Urinary bladder (tissue), 3 donors: ENCODE measurements at regions not wholly inside any gene's neighbourhood (a gene's known extent, or its start where the extent isn't known, plus 50 kb on each side); places are given as distances from the start of the nearest gene placed in this dataset.

ENCODE experiments used
- DNase-seq: peaks from one replicate; pipeline ENCODE4 v3.0.0-alpha.2; 2015; ENCODE audit errors: extremely low spot score
- H3K27ac ChIP-seq: one replicate; pipeline ENCODE4 v1.5.1; 2013; ENCODE audit warnings: low read depth, mild to moderate bottlenecking, moderate library complexity
- H3K36me3 ChIP-seq: one replicate; pipeline ENCODE4 v1.6.1; 2013; ENCODE audit warnings: mild to moderate bottlenecking, moderate library complexity; ENCODE audit not compliant: insufficient read depth
- H3K4me1 ChIP-seq: one replicate; pipeline ENCODE4 v1.6.1; 2013; ENCODE audit warnings: mild to moderate bottlenecking, moderate library complexity; ENCODE audit not compliant: insufficient read depth
- H3K4me3 ChIP-seq: one replicate; pipeline ENCODE4 v1.5.1; 2013; ENCODE audit warnings: low read depth, low read length
- WGBS: extraction: QIAGEN DNeasy Blood & Tissue Kit; methylation state at CpG from one replicate; pipeline ENCODE4 v1.1.7; 2013; 5-methylcytosine and 5-hydroxymethylcytosine counted together
- donor health status: healthy with polysubstance abuse.
- donor health status: healthy.

- WGBS: 85% methylated on average over 1 of the region's 1 CpG
- H3K4me1 ChIP-seq: no peaks in the 10 kb centered on the region
- no peak overlapping the region for H3K27ac ChIP-seq
- no peak for DNase-seq
- H3K36me3 ChIP-seq: no peaks in the 10 kb centered on the region
- H3K4me3 ChIP-seq: no peak overlapping the region
These were observed 230.2 kb upstream of the NAV3 start for GRCh38 chr12:77600468-77600843.

GRCh38 chr12:77599782-77600467, 230.8 kb upstream of the NAV3 start:
- no peak overlapping the region for H3K27ac ChIP-seq
- no peaks in the 10 kb centered on the region for H3K36me3 ChIP-seq
- H3K4me1 ChIP-seq: no peaks in the 10 kb centered on the region
- DNase-seq: no peak
- no peak overlapping the region for H3K4me3 ChIP-seq

GRCh38 chr12:77594366-77594765, 236.3 kb upstream of the NAV3 start:
- Histone ChIP-seq H3K4me3 (no peak overlapping the region), H3K4me1 (no peaks in the 10 kb centered on the region), H3K36me3 (no peaks in the 10 kb centered on the region), H3K27ac (no peak overlapping the region)
- 94% methylated on average over 3 of the region's 3 CpGs for WGBS
- DNase-seq: no peak

GRCh38 chr12:77592836-77593235, 237.9 kb upstream of the NAV3 start:
- H3K4me3 ChIP-seq: no peak overlapping the region
- H3K36me3 ChIP-seq: no peaks in the 10 kb centered on the region
- WGBS: 64% methylated on average over 2 of the region's 2 CpGs
- no peaks in the 10 kb centered on the region for H3K4me1 ChIP-seq
- no peak for DNase-seq
- H3K27ac ChIP-seq: no peak overlapping the region

GRCh38 chr12:77591959-77592743, 238.5 kb upstream of the NAV3 start:
- no peak overlapping the region for H3K27ac ChIP-seq
- DNase-seq: no peak
- WGBS: 73% methylated on average over 9 of the region's 9 CpGs
- no peaks in the 10 kb centered on the region for H3K36me3 ChIP-seq
- H3K4me1 ChIP-seq: no peaks in the 10 kb centered on the region
- no peak overlapping the region for H3K4me3 ChIP-seq

GRCh38 chr12:77590306-77590705, 240.4 kb upstream of the NAV3 start:
- no peak overlapping the region for H3K27ac ChIP-seq
- H3K4me3 ChIP-seq: no peak overlapping the region
- DNase-seq: no peak
- no peaks in the 10 kb centered on the region for H3K36me3 ChIP-seq
- 74% methylated on average over 4 of the region's 4 CpGs for WGBS
- no peaks in the 10 kb centered on the region for H3K4me1 ChIP-seq

GRCh38 chr12:77584860-77585259, 245.8 kb upstream of the NAV3 start:
- DNase-seq: no peak
- Histone ChIP-seq H3K4me1 (no peaks in the 10 kb centered on the region), H3K36me3 (no peaks in the 10 kb centered on the region), H3K4me3 (no peak overlapping the region), H3K27ac (no peak overlapping the region)
- 87% methylated on average over 3 of the region's 3 CpGs for WGBS

- Histone ChIP-seq H3K36me3 (no peaks in the 10 kb centered on the region), H3K27ac (no peak overlapping the region), H3K4me1 (no peaks in the 10 kb centered on the region), H3K4me3 (no peak overlapping the region)
- no peak for DNase-seq
- 58% methylated on average over 4 of the region's 4 CpGs for WGBS
These were observed 252.1 kb upstream of the NAV3 start for GRCh38 chr12:77578466-77579220.

- no peaks in the 10 kb centered on the region for H3K4me1 ChIP-seq
- no peaks in the 10 kb centered on the region for H3K36me3 ChIP-seq
- no peak for DNase-seq
- H3K4me3 ChIP-seq: no peak overlapping the region
- 75% methylated on average over 1 of the region's 1 CpG for WGBS
- no peak overlapping the region for H3K27ac ChIP-seq
These were observed 252.9 kb upstream of the NAV3 start for GRCh38 chr12:77577791-77578190.

GRCh38 chr12:77575376-77575919, 255.2 kb upstream of the NAV3 start:
- H3K36me3 ChIP-seq: no peaks in the 10 kb centered on the region
- no peaks in the 10 kb centered on the region for H3K4me1 ChIP-seq
- no peak overlapping the region for H3K4me3 ChIP-seq
- 25% methylated on average over 2 of the region's 2 CpGs for WGBS
- no peak for DNase-seq
- H3K27ac ChIP-seq: no peak overlapping the region

GRCh38 chr12:77572371-77572770, 258.3 kb upstream of the NAV3 start:
- Histone ChIP-seq H3K4me3 (no peak overlapping the region), H3K36me3 (no peaks in the 10 kb centered on the region), H3K27ac (no peak overlapping the region), H3K4me1 (no peaks in the 10 kb centered on the region)
- WGBS: 87% methylated on average over 3 of the region's 3 CpGs
- DNase-seq: no peak

GRCh38 chr12:77571768-77572167, 258.9 kb upstream of the NAV3 start:
- H3K4me3 ChIP-seq: no peak overlapping the region
- H3K4me1 ChIP-seq: no peaks in the 10 kb centered on the region
- H3K36me3 ChIP-seq: no peaks in the 10 kb centered on the region
- H3K27ac ChIP-seq: no peak overlapping the region
- no peak for DNase-seq
- WGBS: 96% methylated on average over 7 of the region's 7 CpGs

- no peak overlapping the region for H3K27ac ChIP-seq
- no peak for DNase-seq
- H3K36me3 ChIP-seq: no peaks in the 10 kb centered on the region
- no peaks in the 10 kb centered on the region for H3K4me1 ChIP-seq
- 86% methylated on average over 4 of the region's 4 CpGs for WGBS
- no peak overlapping the region for H3K4me3 ChIP-seq
These were observed 259.6 kb upstream of the NAV3 start for GRCh38 chr12:77571127-77571526.

GRCh38 chr12:77569876-77570275, 260.8 kb upstream of the NAV3 start:
- no peaks in the 10 kb centered on the region for H3K4me1 ChIP-seq
- 91% methylated on average over 3 of the region's 3 CpGs for WGBS
- no peak overlapping the region for H3K4me3 ChIP-seq
- no peak for DNase-seq
- H3K27ac ChIP-seq: no peak overlapping the region
- no peaks in the 10 kb centered on the region for H3K36me3 ChIP-seq
